ENCODE measurements at regions not wholly inside any gene's neighbourhood (a gene's known extent, or its start where the extent isn't known, plus 50 kb on each side); places are given as distances from the start of the nearest gene placed in this dataset.

GRCh38 chr16:55943267-55943666 is 68.1 kb upstream of the CES5A start:
- DNase-seq (ENCODE audit: low spot score): no peak

GRCh38 chr16:55942821-55943220 is 67.6 kb upstream of the CES5A start:
- no peak for DNase-seq (ENCODE audit: low spot score)

- DNase-seq (ENCODE audit: low spot score): no peak
These were observed 66.4 kb upstream of the CES5A start for GRCh38 chr16:55941552-55941951.

GRCh38 chr16:55938126-55938525 is 63.0 kb upstream of the CES5A start:
- no peak for DNase-seq (ENCODE audit: low spot score)

GRCh38 chr16:55933038-55933437 is 57.9 kb upstream of the CES5A start:
- DNase-seq (ENCODE audit: low spot score): peak; percentile 68

GRCh38 chr16:55930036-55930435 is 54.9 kb upstream of the CES5A start:
- DNase-seq (ENCODE audit: low spot score): no peak

- DNase-seq (ENCODE audit: low spot score): no peak
These were observed 54.0 kb upstream of the CES5A start for GRCh38 chr16:55929181-55929580.

GRCh38 chr16:55925242-55925641 is 50.1 kb upstream of the CES5A start:
- DNase-seq (ENCODE audit: low spot score): no peak
